Panc1 (cell line): ENCODE measurements at regions not wholly inside any gene's neighbourhood (a gene's known extent, or its start where the extent isn't known, plus 50 kb on each side); places are given as distances from the start of the nearest gene placed in this dataset.

ENCODE experiments used
- ATAC-seq: fragments of 200-7000 bp; cut with Tn5 transposase; 2 replicates; pipeline ENCODE4 v1.9.1; 2020; ENCODE audit warnings: mild to moderate bottlenecking, moderate library complexity
- BruUV-seq: library from RNA; stranded (reverse); fragments of 400-500 nt; replicated peaks from 2 replicates; lab custom pipeline; 2021; lab: Mats Ljungman, UMichigan
- CTCF ChIA-PET: fragments of 300-600 bp; sonication (Branson Sonifier 250); formaldehyde crosslinking; loops from one replicate; lab custom pipeline; 2022; ENCODE audit warnings: antibody characterized with exemption; lab: Charles Lee
- POLR2A ChIA-PET: fragments of 300-600 bp; sonication (Branson Sonifier 250); formaldehyde crosslinking; loops from one replicate; lab custom pipeline; 2022; ENCODE audit warnings: antibody characterized with exemption; lab: Charles Lee
- DNase-seq: peaks from one replicate; pipeline ENCODE4 v3.0.0-alpha.2; 2010; ENCODE audit warnings: low read depth, low spot score
- H3K27ac ChIP-seq: 2 replicates; pipeline ENCODE4 v1.5.1; 2011; ENCODE audit warnings: mild to moderate bottlenecking, low read length, inconsistent platforms
- H3K27me3 ChIP-seq: fragments of 200-500 bp; sonication (Bioruptor generic); 2 replicates; pipeline ENCODE4 v1.6.0; 2014; ENCODE audit warnings: low read length, inconsistent platforms; ENCODE audit not compliant: control insufficient read depth, insufficient read depth
- H3K36me3 ChIP-seq: fragments of 200-500 bp; sonication (Bioruptor generic); 2 replicates; pipeline ENCODE4 v1.5.1; 2014; ENCODE audit warnings: inconsistent platforms, mild to moderate bottlenecking, low read length, moderate library complexity; ENCODE audit not compliant: control insufficient read depth, insufficient read depth
- H3K4me1 ChIP-seq: 2 replicates; pipeline ENCODE4 v1.5.1; 2011; ENCODE audit warnings: inconsistent platforms, mild to moderate bottlenecking, low read length, moderate library complexity; ENCODE audit not compliant: control insufficient read depth, insufficient read depth
- H3K4me3 ChIP-seq, 2 experiments: 2 replicates each; pipeline ENCODE4 v1.5.1; 2011 to 2012; ENCODE audit warnings: low read depth in 2 of 2, low read length in 2 of 2, mild to moderate bottlenecking in 2 of 2, inconsistent platforms in 1 of 2, moderate library complexity in 1 of 2
- H3K9me3 ChIP-seq: fragments of 200-500 bp; sonication (Bioruptor generic); 2 replicates; pipeline ENCODE4 v1.5.1; 2014; ENCODE audit warnings: low read depth, mild to moderate bottlenecking, inconsistent platforms, low read length, moderate library complexity; ENCODE audit not compliant: control insufficient read depth, insufficient read depth
- POLR2AphosphoS5 ChIP-seq: IDR thresholded peaks from 2 replicates; pipeline ENCODE4 v1.6.1; 2012; ENCODE audit warnings: mild to moderate bottlenecking, low read depth, low read length, moderate library complexity
- SIN3A ChIP-seq: IDR thresholded peaks from 2 replicates; pipeline ENCODE4 v1.6.1; 2012; ENCODE audit warnings: low read depth, mild to moderate bottlenecking, low read length, moderate library complexity, borderline replicate concordance; ENCODE audit not compliant: insufficient read depth
- TCF7L2 ChIP-seq: IDR thresholded peaks from 2 replicates; pipeline ENCODE4 v1.6.1; 2011; ENCODE audit warnings: mild to moderate bottlenecking, low read depth, low read length, inconsistent platforms
- in situ Hi-C: cut with HindIII; loops from 2 replicates; pipeline ENCODE4 v1.10.0; 2016; ENCODE audit warnings: low sequenced_read_pairs, low pct_unique_long_range_greater_than_20kb
- intact Hi-C: fragments of 100-400 bp; cut with micrococcal nuclease; formaldehyde crosslinking; loops from one replicate; pipeline ENCODE4 v1.10.0; 2022; ENCODE audit not compliant: unreplicated experiment
- TF ChIP-seq, protein P1 (sequence below), 2 experiments: IDR thresholded peaks; 2 replicates each; pipeline ENCODE4 v1.6.1; 2011 to 2012; ENCODE audit warnings: low read depth in 2 of 2, control low read depth in 1 of 2, low read length in 1 of 2, mild to moderate bottlenecking in 1 of 2, moderate library complexity in 1 of 2; ENCODE audit not compliant: insufficient read depth in 1 of 2
- TF ChIP-seq, protein P2 (sequence below): fragments of 450-650 bp; IDR thresholded peaks from 2 replicates; pipeline ENCODE4 v1.5.1; 2017; ENCODE audit warnings: mild to moderate bottlenecking

DNA sequence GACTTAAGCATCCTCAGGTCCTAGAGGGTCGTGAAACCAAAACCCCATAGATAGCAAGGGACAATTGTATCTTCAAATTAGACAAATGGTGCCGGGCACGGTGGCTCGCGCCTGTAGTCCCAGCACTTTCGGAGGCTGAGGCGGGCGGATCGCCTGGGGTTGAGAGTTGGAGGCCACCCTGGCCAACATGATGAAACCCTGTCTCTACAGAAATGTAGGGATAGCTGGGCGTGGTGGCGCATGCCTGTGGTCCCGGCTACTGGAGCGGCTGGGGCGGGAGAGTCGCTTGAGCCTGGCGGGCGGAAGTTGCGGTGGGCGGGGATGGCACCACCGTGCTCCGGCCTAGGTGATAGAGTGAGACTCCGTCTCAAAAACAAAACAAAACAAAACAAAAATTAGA is 780.6 kb downstream of the BRINP3 start:
- H3K4me3 ChIP-seq, result no peak overlapping the region
- no peaks in the 10 kb centered on the region for H3K4me1 ChIP-seq
- ChIA-PET CTCF (no interaction called here), POLR2A (no interaction called here)
- H3K9me3 ChIP-seq, result no peaks in the 10 kb centered on the region
- TF ChIP-seq, protein P1, sequence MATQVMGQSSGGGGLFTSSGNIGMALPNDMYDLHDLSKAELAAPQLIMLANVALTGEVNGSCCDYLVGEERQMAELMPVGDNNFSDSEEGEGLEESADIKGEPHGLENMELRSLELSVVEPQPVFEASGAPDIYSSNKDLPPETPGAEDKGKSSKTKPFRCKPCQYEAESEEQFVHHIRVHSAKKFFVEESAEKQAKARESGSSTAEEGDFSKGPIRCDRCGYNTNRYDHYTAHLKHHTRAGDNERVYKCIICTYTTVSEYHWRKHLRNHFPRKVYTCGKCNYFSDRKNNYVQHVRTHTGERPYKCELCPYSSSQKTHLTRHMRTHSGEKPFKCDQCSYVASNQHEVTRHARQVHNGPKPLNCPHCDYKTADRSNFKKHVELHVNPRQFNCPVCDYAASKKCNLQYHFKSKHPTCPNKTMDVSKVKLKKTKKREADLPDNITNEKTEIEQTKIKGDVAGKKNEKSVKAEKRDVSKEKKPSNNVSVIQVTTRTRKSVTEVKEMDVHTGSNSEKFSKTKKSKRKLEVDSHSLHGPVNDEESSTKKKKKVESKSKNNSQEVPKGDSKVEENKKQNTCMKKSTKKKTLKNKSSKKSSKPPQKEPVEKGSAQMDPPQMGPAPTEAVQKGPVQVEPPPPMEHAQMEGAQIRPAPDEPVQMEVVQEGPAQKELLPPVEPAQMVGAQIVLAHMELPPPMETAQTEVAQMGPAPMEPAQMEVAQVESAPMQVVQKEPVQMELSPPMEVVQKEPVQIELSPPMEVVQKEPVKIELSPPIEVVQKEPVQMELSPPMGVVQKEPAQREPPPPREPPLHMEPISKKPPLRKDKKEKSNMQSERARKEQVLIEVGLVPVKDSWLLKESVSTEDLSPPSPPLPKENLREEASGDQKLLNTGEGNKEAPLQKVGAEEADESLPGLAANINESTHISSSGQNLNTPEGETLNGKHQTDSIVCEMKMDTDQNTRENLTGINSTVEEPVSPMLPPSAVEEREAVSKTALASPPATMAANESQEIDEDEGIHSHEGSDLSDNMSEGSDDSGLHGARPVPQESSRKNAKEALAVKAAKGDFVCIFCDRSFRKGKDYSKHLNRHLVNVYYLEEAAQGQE (IDR thresholded peaks at IDR 0.05; ENCODE audit: insufficient read depth in 1 of 2, low read depth in 2 of 2, low read length in 1 of 2), result no peak
- no peak for TF ChIP-seq TCF7L2
- TF ChIP-seq POLR2AphosphoS5, result no peak
- TF ChIP-seq, protein P2, sequence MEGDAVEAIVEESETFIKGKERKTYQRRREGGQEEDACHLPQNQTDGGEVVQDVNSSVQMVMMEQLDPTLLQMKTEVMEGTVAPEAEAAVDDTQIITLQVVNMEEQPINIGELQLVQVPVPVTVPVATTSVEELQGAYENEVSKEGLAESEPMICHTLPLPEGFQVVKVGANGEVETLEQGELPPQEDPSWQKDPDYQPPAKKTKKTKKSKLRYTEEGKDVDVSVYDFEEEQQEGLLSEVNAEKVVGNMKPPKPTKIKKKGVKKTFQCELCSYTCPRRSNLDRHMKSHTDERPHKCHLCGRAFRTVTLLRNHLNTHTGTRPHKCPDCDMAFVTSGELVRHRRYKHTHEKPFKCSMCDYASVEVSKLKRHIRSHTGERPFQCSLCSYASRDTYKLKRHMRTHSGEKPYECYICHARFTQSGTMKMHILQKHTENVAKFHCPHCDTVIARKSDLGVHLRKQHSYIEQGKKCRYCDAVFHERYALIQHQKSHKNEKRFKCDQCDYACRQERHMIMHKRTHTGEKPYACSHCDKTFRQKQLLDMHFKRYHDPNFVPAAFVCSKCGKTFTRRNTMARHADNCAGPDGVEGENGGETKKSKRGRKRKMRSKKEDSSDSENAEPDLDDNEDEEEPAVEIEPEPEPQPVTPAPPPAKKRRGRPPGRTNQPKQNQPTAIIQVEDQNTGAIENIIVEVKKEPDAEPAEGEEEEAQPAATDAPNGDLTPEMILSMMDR, result no peak
- TF ChIP-seq SIN3A, result no peak
- BruUV-seq, result no TSS peak
- ATAC-seq (no peak), DNase-seq (no peak)
- no peaks in the 10 kb centered on the region for H3K27me3 ChIP-seq
- no peak overlapping the region for H3K27ac ChIP-seq
- intact Hi-C loops, result no loop called here
- no peaks in the 10 kb centered on the region for H3K36me3 ChIP-seq
- in situ Hi-C loops, result no loop called here

DNA sequence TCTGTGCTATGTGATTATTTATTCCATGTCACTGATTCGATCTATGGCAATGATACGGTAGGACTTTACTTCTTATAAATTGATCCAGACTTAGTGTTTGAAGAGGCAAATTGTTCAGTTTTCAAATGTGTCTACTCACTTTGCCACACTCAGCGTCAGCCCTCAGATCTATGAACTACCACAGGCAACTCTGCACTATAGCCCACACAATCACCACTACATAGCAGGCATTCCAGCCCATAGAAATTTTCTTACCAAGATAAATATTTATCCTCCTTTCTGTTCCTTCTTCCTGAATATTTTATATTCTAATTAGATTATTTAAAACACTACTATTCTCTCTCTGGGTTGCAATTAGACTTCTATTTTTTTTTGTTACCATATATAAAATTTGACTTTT is 776.1 kb downstream of the BRINP3 start:
- intact Hi-C loops (no loop called here), in situ Hi-C loops (no loop called here)
- Histone ChIP-seq H3K9me3 (no peaks in the 10 kb centered on the region), H3K27me3 (no peaks in the 10 kb centered on the region), H3K36me3 (no peaks in the 10 kb centered on the region), H3K27ac (no peak overlapping the region), H3K4me3 (no peak overlapping the region), H3K4me1 (no peaks in the 10 kb centered on the region)
- no peak for DNase-seq
- BruUV-seq, result no TSS peak
- CTCF ChIA-PET, result no interaction called here
- POLR2A ChIA-PET, result no interaction called here
- TF ChIP-seq SIN3A (no peak), POLR2AphosphoS5 (no peak)
- TF ChIP-seq, protein P2, result no peak
- ATAC-seq, result no peak

DNA sequence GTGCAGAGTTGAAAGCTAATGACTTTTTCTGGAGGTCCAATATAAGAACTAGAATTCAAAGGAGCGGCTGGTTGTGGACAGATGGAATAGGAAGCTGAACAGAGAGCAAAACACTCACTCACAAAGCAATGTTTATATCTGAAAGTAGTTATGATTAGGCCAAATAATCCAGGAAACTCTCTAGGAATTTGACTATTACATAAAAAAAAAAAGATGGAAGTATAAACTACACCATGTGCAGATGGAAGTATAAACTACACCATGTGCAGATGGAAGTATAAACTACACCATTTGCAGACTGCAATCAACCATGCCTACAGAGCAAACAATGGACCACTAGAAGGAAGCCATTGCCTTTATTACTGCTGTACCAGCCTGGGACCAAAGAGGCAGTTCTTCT is 771.1 kb downstream of the BRINP3 start:
- intact Hi-C loops (no loop called here), in situ Hi-C loops (no loop called here)
- Histone ChIP-seq H3K9me3 (no peaks in the 10 kb centered on the region), H3K4me1 (no peaks in the 10 kb centered on the region), H3K27me3 (no peaks in the 10 kb centered on the region), H3K36me3 (no peaks in the 10 kb centered on the region), H3K4me3 (no peak overlapping the region), H3K27ac (no peak overlapping the region)
- no TSS peak for BruUV-seq
- DNase-seq (no peak), ATAC-seq (no peak)
- TF ChIP-seq, protein P1 (IDR thresholded peaks at IDR 0.05; ENCODE audit: insufficient read depth in 1 of 2, low read depth in 2 of 2, low read length in 1 of 2), result no peak
- TF ChIP-seq SIN3A, result no peak
- TF ChIP-seq, protein P2, result no peak
- TF ChIP-seq TCF7L2, result no peak
- TF ChIP-seq POLR2AphosphoS5, result no peak
- POLR2A ChIA-PET, result no interaction called here
- CTCF ChIA-PET, result no interaction called here
